ENCODE measurements at regions not wholly inside any gene's neighbourhood (a gene's known extent, or its start where the extent isn't known, plus 50 kb on each side); places are given as distances from the start of the nearest gene placed in this dataset.

DNA sequence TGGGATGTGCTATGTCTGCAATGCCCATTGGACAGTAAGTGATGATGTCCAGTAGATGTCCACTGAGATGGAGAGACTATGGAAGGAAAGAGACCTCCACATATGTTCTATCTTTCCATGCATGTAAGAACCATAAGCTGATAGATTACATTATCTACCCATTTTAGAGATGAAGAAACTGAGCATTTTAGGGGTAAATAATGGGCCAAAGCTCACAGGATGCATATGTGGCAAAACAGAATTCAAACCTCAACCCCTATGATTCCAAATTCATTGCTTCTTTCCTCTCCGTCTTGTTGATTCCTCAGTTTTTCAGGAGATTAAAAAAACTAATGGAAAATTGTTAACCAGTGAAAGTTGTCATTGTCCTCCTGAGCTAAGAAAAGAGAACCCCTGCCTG, 200.7 kb upstream of the PWP1 start:
- Histone ChIP-seq H3K4me1 (ENCODE audit: control insufficient read depth, insufficient read depth, low read length) (peaks cover 8% of the 10 kb centered on the region), H3K9ac (ENCODE audit: low read length) (no peak overlapping the region), H3K9me3 (ENCODE audit: control insufficient read depth, low read length) (no peaks in the 10 kb centered on the region), H3K36me3 (ENCODE audit: control insufficient read depth, insufficient read depth, low read length) (no peaks in the 10 kb centered on the region), H3K4me3 (ENCODE audit: low read length) (no peak overlapping the region), H3K27me3 (ENCODE audit: control insufficient read depth, insufficient read depth, low read length) (no peaks in the 10 kb centered on the region)

DNA sequence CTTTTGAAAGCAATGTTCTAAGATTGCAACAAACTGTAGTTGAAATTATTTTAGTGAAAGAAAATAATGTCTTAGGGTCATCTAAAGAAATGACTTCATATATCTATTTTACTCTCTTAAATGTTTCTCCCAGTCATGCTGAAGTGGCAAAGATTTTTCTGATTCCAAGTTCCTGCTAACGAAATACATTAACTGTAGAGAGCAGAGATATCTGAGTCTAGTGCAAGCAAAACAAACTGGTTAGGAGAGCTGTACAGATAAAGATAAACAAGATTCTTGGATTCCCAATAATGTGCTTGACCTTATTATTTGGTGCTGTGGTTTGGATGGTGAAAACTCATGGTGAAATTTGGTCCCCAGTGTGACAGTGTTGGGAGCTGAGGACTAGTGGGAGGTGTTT, 199.9 kb upstream of the PWP1 start:
- H3K27me3 ChIP-seq (ENCODE audit: control insufficient read depth, insufficient read depth, low read length): no peaks in the 10 kb centered on the region
- H3K36me3 ChIP-seq (ENCODE audit: control insufficient read depth, insufficient read depth, low read length): no peaks in the 10 kb centered on the region
- no peaks in the 10 kb centered on the region for H3K9me3 ChIP-seq (ENCODE audit: control insufficient read depth, low read length)
- H3K4me1 ChIP-seq (ENCODE audit: control insufficient read depth, insufficient read depth, low read length): peaks cover 8% of the 10 kb centered on the region
- H3K9ac ChIP-seq (ENCODE audit: low read length): no peak overlapping the region
- H3K4me3 ChIP-seq (ENCODE audit: low read length): no peak overlapping the region

GRCh38 chr12:107486140-107486892, 199.3 kb upstream of the PWP1 start:
- peaks cover 8% of the 10 kb centered on the region for H3K4me1 ChIP-seq (ENCODE audit: control insufficient read depth, insufficient read depth, low read length)
- no peak overlapping the region for H3K4me3 ChIP-seq (ENCODE audit: low read length)
- H3K27me3 ChIP-seq (ENCODE audit: control insufficient read depth, insufficient read depth, low read length): no peaks in the 10 kb centered on the region
- no peak overlapping the region for H3K9ac ChIP-seq (ENCODE audit: low read length)
- H3K9me3 ChIP-seq (ENCODE audit: control insufficient read depth, low read length): no peaks in the 10 kb centered on the region
- no peaks in the 10 kb centered on the region for H3K36me3 ChIP-seq (ENCODE audit: control insufficient read depth, insufficient read depth, low read length)

GRCh38 chr12:107487011-107487680, 198.5 kb upstream of the PWP1 start:
- Histone ChIP-seq H3K9ac (ENCODE audit: low read length) (no peak overlapping the region), H3K4me3 (ENCODE audit: low read length) (no peak overlapping the region), H3K36me3 (ENCODE audit: control insufficient read depth, insufficient read depth, low read length) (no peaks in the 10 kb centered on the region), H3K4me1 (ENCODE audit: control insufficient read depth, insufficient read depth, low read length) (peaks cover 8% of the 10 kb centered on the region), H3K27me3 (ENCODE audit: control insufficient read depth, insufficient read depth, low read length) (no peaks in the 10 kb centered on the region), H3K9me3 (ENCODE audit: control insufficient read depth, low read length) (no peaks in the 10 kb centered on the region)

- H3K4me3 ChIP-seq (ENCODE audit: low read length): no peak overlapping the region
- H3K9me3 ChIP-seq (ENCODE audit: control insufficient read depth, low read length): no peaks in the 10 kb centered on the region
- H3K4me1 ChIP-seq (ENCODE audit: control insufficient read depth, insufficient read depth, low read length): peaks cover 8% of the 10 kb centered on the region
These were observed 196.9 kb upstream of the PWP1 start for GRCh38 chr12:107488666-107489065.

GRCh38 chr12:107490010-107490409, 195.6 kb upstream of the PWP1 start:
- Histone ChIP-seq H3K4me1 (ENCODE audit: control insufficient read depth, insufficient read depth, low read length) (peaks cover 8% of the 10 kb centered on the region), H3K9ac (ENCODE audit: low read length) (no peak overlapping the region), H3K36me3 (ENCODE audit: control insufficient read depth, insufficient read depth, low read length) (no peaks in the 10 kb centered on the region), H3K9me3 (ENCODE audit: control insufficient read depth, low read length) (no peaks in the 10 kb centered on the region), H3K27me3 (ENCODE audit: control insufficient read depth, insufficient read depth, low read length) (no peaks in the 10 kb centered on the region), H3K4me3 (ENCODE audit: low read length) (no peak overlapping the region)

More at GRCh38 chr12:107488666-107489065, 196.9 kb upstream of the PWP1 start:
- Histone ChIP-seq H3K36me3 (ENCODE audit: control insufficient read depth, insufficient read depth, low read length) (no peaks in the 10 kb centered on the region), H3K9ac (ENCODE audit: low read length) (no peak overlapping the region), H3K27me3 (ENCODE audit: control insufficient read depth, insufficient read depth, low read length) (no peaks in the 10 kb centered on the region)

GRCh38 chr12:107491856-107492255, 193.7 kb upstream of the PWP1 start:
- Histone ChIP-seq H3K9me3 (ENCODE audit: control insufficient read depth, low read length) (no peaks in the 10 kb centered on the region), H3K4me1 (ENCODE audit: control insufficient read depth, insufficient read depth, low read length) (no peaks in the 10 kb centered on the region), H3K9ac (ENCODE audit: low read length) (no peak overlapping the region), H3K36me3 (ENCODE audit: control insufficient read depth, insufficient read depth, low read length) (no peaks in the 10 kb centered on the region), H3K27me3 (ENCODE audit: control insufficient read depth, insufficient read depth, low read length) (no peaks in the 10 kb centered on the region), H3K4me3 (ENCODE audit: low read length) (no peak overlapping the region)

DNA sequence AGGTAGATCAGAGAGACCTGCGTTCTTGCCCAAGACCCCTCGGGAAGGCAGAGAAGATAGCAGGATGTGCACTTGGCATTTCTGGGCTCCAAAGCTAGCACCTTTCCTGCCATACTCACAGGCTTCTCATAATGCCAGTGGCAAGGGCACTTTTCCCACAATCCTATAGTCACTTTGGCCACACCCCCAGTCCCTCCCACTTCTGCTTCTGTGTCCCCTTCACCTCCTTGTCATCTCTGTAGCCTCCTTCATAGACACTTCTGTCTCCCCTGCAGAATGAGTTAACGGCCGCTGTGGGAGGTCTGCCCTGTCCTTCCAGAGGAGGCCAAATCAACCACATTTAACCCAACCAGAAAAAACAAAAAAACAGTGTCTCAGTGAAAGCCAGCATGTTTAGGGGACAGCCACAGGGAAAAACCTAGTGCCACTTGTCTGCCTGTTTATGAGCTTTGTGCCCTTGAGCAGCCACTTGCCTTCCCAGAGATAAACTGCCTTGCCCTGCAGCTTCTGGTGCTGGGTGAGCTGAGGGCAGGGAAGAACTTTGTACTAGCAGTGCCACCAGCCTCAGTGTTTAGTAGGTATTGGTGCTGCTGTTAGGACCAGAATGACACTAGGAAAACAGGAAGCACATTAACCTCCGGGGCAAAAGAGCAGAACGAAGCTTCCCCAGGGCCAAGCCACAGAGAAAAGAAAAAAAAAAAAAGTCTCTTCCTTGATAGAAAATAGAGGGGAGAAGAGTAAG, 193.0 kb upstream of the PWP1 start:
- H3K4me1 ChIP-seq (ENCODE audit: control insufficient read depth, insufficient read depth, low read length): no peaks in the 10 kb centered on the region
- H3K4me3 ChIP-seq (ENCODE audit: low read length): no peak overlapping the region
- H3K9me3 ChIP-seq (ENCODE audit: control insufficient read depth, low read length): no peaks in the 10 kb centered on the region
- no peaks in the 10 kb centered on the region for H3K36me3 ChIP-seq (ENCODE audit: control insufficient read depth, insufficient read depth, low read length)
- no peaks in the 10 kb centered on the region for H3K27me3 ChIP-seq (ENCODE audit: control insufficient read depth, insufficient read depth, low read length)
- H3K9ac ChIP-seq (ENCODE audit: low read length): no peak overlapping the region

DNA sequence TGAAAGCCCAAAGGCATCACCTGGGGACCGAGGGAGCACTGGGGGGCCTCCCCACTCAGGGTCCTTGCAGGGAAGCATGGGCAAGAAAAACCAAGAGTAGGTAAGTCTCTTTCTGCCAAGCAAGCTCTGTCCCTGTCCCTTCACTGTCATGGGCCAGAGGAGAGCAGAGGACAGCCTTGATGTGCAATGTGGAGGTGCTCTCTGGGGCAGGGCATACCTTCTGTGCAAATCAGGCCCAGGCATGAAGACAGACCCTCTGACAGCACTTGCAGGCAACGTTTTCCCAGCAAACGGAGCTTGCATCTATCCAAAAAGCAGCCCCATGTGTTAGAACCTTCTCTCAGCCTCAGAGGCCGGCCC, 192.5 kb upstream of the PWP1 start:
- H3K9me3 ChIP-seq (ENCODE audit: control insufficient read depth, low read length): no peaks in the 10 kb centered on the region
- H3K27me3 ChIP-seq (ENCODE audit: control insufficient read depth, insufficient read depth, low read length): no peaks in the 10 kb centered on the region
- H3K9ac ChIP-seq (ENCODE audit: low read length): no peak overlapping the region
- H3K4me3 ChIP-seq (ENCODE audit: low read length): no peak overlapping the region
- no peaks in the 10 kb centered on the region for H3K4me1 ChIP-seq (ENCODE audit: control insufficient read depth, insufficient read depth, low read length)
- no peaks in the 10 kb centered on the region for H3K36me3 ChIP-seq (ENCODE audit: control insufficient read depth, insufficient read depth, low read length)

GRCh38 chr12:107493666-107494065, 191.9 kb upstream of the PWP1 start:
- Histone ChIP-seq H3K36me3 (ENCODE audit: control insufficient read depth, insufficient read depth, low read length) (no peaks in the 10 kb centered on the region), H3K27me3 (ENCODE audit: control insufficient read depth, insufficient read depth, low read length) (no peaks in the 10 kb centered on the region), H3K9ac (ENCODE audit: low read length) (no peak overlapping the region), H3K4me1 (ENCODE audit: control insufficient read depth, insufficient read depth, low read length) (no peaks in the 10 kb centered on the region), H3K4me3 (ENCODE audit: low read length) (no peak overlapping the region), H3K9me3 (ENCODE audit: control insufficient read depth, low read length) (no peaks in the 10 kb centered on the region)

DNA sequence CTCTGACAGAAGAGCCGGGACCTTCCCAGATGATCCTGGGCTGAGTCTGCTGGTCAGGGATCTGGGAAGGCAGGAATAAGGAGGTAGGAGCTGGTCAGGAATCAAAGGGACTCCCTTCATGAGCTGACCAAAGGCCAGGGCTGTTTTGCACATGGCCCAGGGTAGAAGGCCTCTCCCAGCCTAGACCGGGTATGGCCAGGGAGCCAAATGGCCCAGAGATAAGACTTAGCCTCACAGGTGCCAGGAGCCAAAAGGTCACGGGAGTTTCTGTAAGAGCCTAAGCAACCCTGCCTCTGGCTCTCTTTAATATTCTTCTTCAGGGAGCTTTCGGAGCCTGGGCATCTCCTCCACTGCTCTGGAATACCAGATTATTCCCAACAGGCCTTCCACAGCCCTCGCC, 191.3 kb upstream of the PWP1 start:
- H3K36me3 ChIP-seq (ENCODE audit: control insufficient read depth, insufficient read depth, low read length): no peaks in the 10 kb centered on the region
- no peaks in the 10 kb centered on the region for H3K4me1 ChIP-seq (ENCODE audit: control insufficient read depth, insufficient read depth, low read length)
- H3K9ac ChIP-seq (ENCODE audit: low read length): no peak overlapping the region
- H3K27me3 ChIP-seq (ENCODE audit: control insufficient read depth, insufficient read depth, low read length): no peaks in the 10 kb centered on the region
- no peak overlapping the region for H3K4me3 ChIP-seq (ENCODE audit: low read length)
- H3K9me3 ChIP-seq (ENCODE audit: control insufficient read depth, low read length): no peaks in the 10 kb centered on the region

DNA sequence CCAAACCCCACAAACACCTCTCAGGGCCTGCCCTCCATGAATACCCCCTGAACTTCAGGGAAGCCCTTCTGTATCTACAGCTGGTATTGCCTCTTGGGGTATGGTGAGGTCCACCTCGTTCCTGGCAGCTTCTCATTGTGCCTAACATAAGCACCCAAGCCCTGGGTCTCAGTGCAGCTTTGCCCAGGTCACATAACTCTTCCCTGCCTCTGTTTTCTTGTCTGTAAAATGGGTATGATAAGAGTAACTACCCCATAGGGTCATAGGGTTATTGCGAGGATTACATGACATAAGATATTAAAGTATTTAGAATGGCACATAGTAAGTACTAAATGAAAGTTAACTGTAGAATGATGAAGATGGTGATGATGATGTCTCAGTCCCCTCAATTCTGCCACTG, 190.0 kb upstream of the PWP1 start:
- Histone ChIP-seq H3K4me3 (ENCODE audit: low read length) (no peak overlapping the region), H3K4me1 (ENCODE audit: control insufficient read depth, insufficient read depth, low read length) (no peaks in the 10 kb centered on the region), H3K9me3 (ENCODE audit: control insufficient read depth, low read length) (no peaks in the 10 kb centered on the region), H3K9ac (ENCODE audit: low read length) (no peak overlapping the region), H3K27me3 (ENCODE audit: control insufficient read depth, insufficient read depth, low read length) (no peaks in the 10 kb centered on the region), H3K36me3 (ENCODE audit: control insufficient read depth, insufficient read depth, low read length) (no peaks in the 10 kb centered on the region)

All from mucosa of stomach (tissue), 1 donor.